SK-N-SH (cell line): ENCODE measurements at regions not wholly inside any gene's neighbourhood (a gene's known extent, or its start where the extent isn't known, plus 50 kb on each side); places are given as distances from the start of the nearest gene placed in this dataset.

Experiments used
- CTCF ChIA-PET: fragments of 300-600, 350-600 bp; formaldehyde crosslinking; extraction: SDS; loops from one replicate; lab custom pipeline; 2021; lab: Yijun Ruan, JAX
- POLR2A ChIA-PET: fragments of 350-600 bp; sonication (Branson Sonifier 250); formaldehyde crosslinking; extraction: SDS; loops from one replicate; lab custom pipeline; 2020; ENCODE audit warnings: antibody characterized with exemption, inconsistent platforms; lab: Yijun Ruan, JAX
- DNase-seq: peaks from one replicate; pipeline ENCODE4 v3.0.0; 2012
- H2AFZ ChIP-seq: fragments of 200-600 bp; sonication (generic); 2 replicates; pipeline ENCODE4 v1.8.1; 2016; ENCODE audit warnings: antibody characterized with exemption, mild to moderate bottlenecking, low read depth
- H3F3A ChIP-seq: fragments of 200-600 bp; sonication (generic); replicated peaks from 2 replicates; pipeline ENCODE3; 2016; ENCODE audit warnings: antibody characterized with exemption, mild to moderate bottlenecking; ENCODE audit not compliant: insufficient read depth
- H3K27ac ChIP-seq, 2 experiments: fragments of 200-500 bp in 1 of 2; fragments of 200-600 bp in 1 of 2; sonication (Bioruptor generic) in 1 of 2; sonication (generic), shearing (Covaris generic) in 1 of 2; 2 replicates each; pipeline versions ENCODE4 v1.5.1 to v1.6.1; 2014 to 2016; ENCODE audit warnings: low read depth in 2 of 2, inconsistent platforms in 1 of 2, low read length in 1 of 2, mild to moderate bottlenecking in 1 of 2, mixed read lengths in 1 of 2
- H3K27me3 ChIP-seq: fragments of 200-600 bp; sonication (generic), shearing (Covaris generic); 2 replicates; pipeline ENCODE4 v1.6.1; 2016; ENCODE audit warnings: mixed run types; ENCODE audit not compliant: insufficient read depth
- H3K36me3 ChIP-seq, 2 experiments: fragments of 200-500 bp in 1 of 2; fragments of 200-600 bp in 1 of 2; sonication (Bioruptor generic) in 1 of 2; sonication (generic) in 1 of 2; replicated peaks in 1 of 2; 2 replicates each; pipeline versions ENCODE3 to v1.5.1; 2014 to 2016; ENCODE audit warnings: low read length in 1 of 2, mild to moderate bottlenecking in 1 of 2; ENCODE audit not compliant: insufficient read depth in 2 of 2, control insufficient read depth in 1 of 2
- H3K4me1 ChIP-seq, 2 experiments: fragments of 200-500 bp in 1 of 2; fragments of 200-600 bp in 1 of 2; sonication (Bioruptor generic) in 1 of 2; sonication (generic), shearing (Covaris generic) in 1 of 2; 2 replicates each; pipeline versions ENCODE4 v1.5.1 to v1.6.1; 2014 to 2016; ENCODE audit warnings: low read depth in 1 of 2, low read length in 1 of 2, mixed run types in 1 of 2; ENCODE audit not compliant: insufficient read depth in 2 of 2, control insufficient read depth in 1 of 2
- H3K4me2 ChIP-seq: fragments of 200-600 bp; sonication (generic), shearing (Covaris generic); 2 replicates; pipeline ENCODE4 v1.6.1; 2017; ENCODE audit warnings: mixed run types
- H3K4me3 ChIP-seq, 2 experiments: fragments of 200-500 bp in 1 of 2; fragments of 200-600 bp in 1 of 2; sonication (Bioruptor generic) in 1 of 2; sonication (generic), shearing (Covaris generic) in 1 of 2; 2 replicates each; pipeline versions ENCODE4 v1.5.1 to v1.8.1; 2014 to 2016; ENCODE audit warnings: low read depth in 2 of 2, inconsistent platforms in 1 of 2, low read length in 1 of 2, mild to moderate bottlenecking in 1 of 2, mixed read lengths in 1 of 2, moderate library complexity in 1 of 2
- H3K79me2 ChIP-seq: fragments of 200-600 bp; sonication (generic); 2 replicates; pipeline ENCODE4 v1.8.1; 2017; ENCODE audit warnings: mild to moderate bottlenecking; ENCODE audit not compliant: insufficient read depth
- H3K9ac ChIP-seq: fragments of 200-600 bp; sonication (generic); 2 replicates; pipeline ENCODE4 v1.6.1; 2017; ENCODE audit warnings: mixed run types
- H3K9me2 ChIP-seq: fragments of 200-600 bp; sonication (generic); 2 replicates; pipeline ENCODE4 v1.6.1; 2017; ENCODE audit warnings: mixed run types
- H3K9me3 ChIP-seq: fragments of 200-600 bp; sonication (generic); 2 replicates; pipeline ENCODE4 v1.6.1; 2017; ENCODE audit warnings: mixed run types, mild to moderate bottlenecking, moderate library complexity
- H4K20me1 ChIP-seq: fragments of 200-600 bp; sonication (generic); 2 replicates; pipeline ENCODE4 v1.6.1; 2017; ENCODE audit warnings: mild to moderate bottlenecking, mixed run types; ENCODE audit not compliant: insufficient read depth
- EP300 ChIP-seq, 2 experiments: IDR thresholded peaks; 2 replicates each; pipeline versions ENCODE4 v1.4.0 to v1.6.1; 2012; ENCODE audit warnings: borderline replicate concordance in 1 of 2, low read depth in 1 of 2, low read length in 1 of 2
- FOSL2 ChIP-seq: IDR thresholded peaks from 2 replicates; pipeline ENCODE4 v1.4.0; 2012; ENCODE audit warnings: low read depth, mild to moderate bottlenecking, moderate library complexity, borderline replicate concordance
- FOXJ3 ChIP-seq: sonication (generic); formaldehyde crosslinking; IDR thresholded peaks from 2 replicates; pipeline ENCODE4 v1.5.1; 2020; ENCODE audit warnings: mild to moderate bottlenecking, missing genetic modification reagents
- JUND ChIP-seq: IDR thresholded peaks from 2 replicates; pipeline ENCODE4 v1.4.0; 2012
- MEF2A ChIP-seq: IDR thresholded peaks from 2 replicates; pipeline ENCODE4 v1.4.0; 2012; ENCODE audit warnings: low read depth, borderline replicate concordance
- MXI1 ChIP-seq: IDR thresholded peaks from 2 replicates; pipeline ENCODE4 v1.6.1; 2012; ENCODE audit warnings: mild to moderate bottlenecking, low read depth, low read length, improper control_type of control experiment
- POLR2AphosphoS5 ChIP-seq: IDR thresholded peaks from 2 replicates; pipeline ENCODE4 v1.6.1; 2012; ENCODE audit warnings: low read depth, low read length
- RCOR1 ChIP-seq: fragments of 150-350 bp; IDR thresholded peaks from 2 replicates; pipeline ENCODE4 v1.6.1; 2017; ENCODE audit warnings: antibody characterized with exemption, low read length
- RFX5 ChIP-seq: IDR thresholded peaks from 2 replicates; pipeline ENCODE4 v1.6.1; 2012; ENCODE audit warnings: mild to moderate bottlenecking, improper control_type of control experiment, low read length
- SMC3 ChIP-seq: IDR thresholded peaks from 2 replicates; pipeline ENCODE4 v1.6.1; 2012; ENCODE audit warnings: low read depth, low read length, improper control_type of control experiment
- TCF12 ChIP-seq: IDR thresholded peaks from 2 replicates; pipeline ENCODE4 v1.4.0; 2012
- WGBS: methylation state at CpG from one replicate; pipeline ENCODE4 v1.1.6; 2017; ENCODE audit warnings: low lambda C conversion rate; 5-methylcytosine and 5-hydroxymethylcytosine counted together
- TF ChIP-seq, protein P1 (sequence below): IDR thresholded peaks from 2 replicates; pipeline ENCODE4; 2012
- TF ChIP-seq, protein P2 (sequence below): fragments of 150-350 bp; IDR thresholded peaks from 2 replicates; pipeline ENCODE4 v1.6.1; 2017; ENCODE audit warnings: antibody characterized with exemption, low read length, low read depth, borderline replicate concordance

DNA sequence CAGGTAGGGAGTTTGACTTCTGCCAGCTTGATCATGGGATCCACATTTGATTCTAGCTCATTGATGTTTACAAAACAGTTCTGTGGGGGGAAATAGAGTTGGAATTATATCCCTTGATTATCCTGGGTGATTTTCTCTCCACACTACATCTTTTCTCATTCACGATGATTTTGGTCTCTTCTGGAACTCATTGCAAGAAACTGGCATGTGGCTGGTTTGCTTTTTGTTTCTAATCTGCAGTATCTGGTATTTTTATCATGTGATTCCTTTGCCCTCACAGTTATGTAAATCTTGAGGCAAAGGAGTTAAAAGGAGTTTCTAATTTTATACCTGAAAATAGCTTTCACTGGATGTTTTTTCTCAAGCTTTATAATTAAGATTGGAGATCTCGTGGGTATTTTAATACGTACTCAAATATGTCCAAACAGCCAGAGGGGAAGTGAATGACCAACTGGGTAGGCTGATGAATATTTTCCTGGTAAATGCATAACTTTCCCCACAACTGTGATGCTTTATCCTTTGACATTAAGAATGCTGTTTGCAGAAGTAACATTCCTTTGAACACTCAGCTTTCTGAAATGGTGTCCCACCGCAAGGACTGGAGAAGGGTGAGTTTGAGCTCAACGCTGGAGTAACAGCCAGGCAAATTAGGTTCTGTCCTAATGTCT is 502.9 kb upstream of the ZEB2 start (continued):
- TF ChIP-seq FOXJ3 (CRISPR knock-in tag) (no peak), RCOR1 (no peak), MXI1 (no peak), RFX5 (no peak), JUND (peak; percentile 51), FOSL2 (peak; percentile 52; the same call in 1 of the 2 replicates), EP300 (IDR thresholded peaks at IDR 0.05; ENCODE audit: borderline replicate concordance in 1 of 2, low read depth in 1 of 2, low read length in 1 of 2) (peak; percentile 40 to 83; a peak in 3 of 4 replicates), TCF12 (peak; percentile 81)
- TF ChIP-seq, protein P1, sequence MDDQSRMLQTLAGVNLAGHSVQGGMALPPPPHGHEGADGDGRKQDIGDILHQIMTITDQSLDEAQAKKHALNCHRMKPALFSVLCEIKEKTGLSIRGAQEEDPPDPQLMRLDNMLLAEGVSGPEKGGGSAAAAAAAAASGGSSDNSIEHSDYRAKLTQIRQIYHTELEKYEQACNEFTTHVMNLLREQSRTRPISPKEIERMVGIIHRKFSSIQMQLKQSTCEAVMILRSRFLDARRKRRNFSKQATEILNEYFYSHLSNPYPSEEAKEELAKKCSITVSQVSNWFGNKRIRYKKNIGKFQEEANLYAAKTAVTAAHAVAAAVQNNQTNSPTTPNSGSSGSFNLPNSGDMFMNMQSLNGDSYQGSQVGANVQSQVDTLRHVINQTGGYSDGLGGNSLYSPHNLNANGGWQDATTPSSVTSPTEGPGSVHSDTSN: peak; percentile 77
- TF ChIP-seq, protein P2, sequence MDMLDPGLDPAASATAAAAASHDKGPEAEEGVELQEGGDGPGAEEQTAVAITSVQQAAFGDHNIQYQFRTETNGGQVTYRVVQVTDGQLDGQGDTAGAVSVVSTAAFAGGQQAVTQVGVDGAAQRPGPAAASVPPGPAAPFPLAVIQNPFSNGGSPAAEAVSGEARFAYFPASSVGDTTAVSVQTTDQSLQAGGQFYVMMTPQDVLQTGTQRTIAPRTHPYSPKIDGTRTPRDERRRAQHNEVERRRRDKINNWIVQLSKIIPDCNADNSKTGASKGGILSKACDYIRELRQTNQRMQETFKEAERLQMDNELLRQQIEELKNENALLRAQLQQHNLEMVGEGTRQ: no peak

- Histone ChIP-seq H3K9me3 (no peaks in the 10 kb centered on the region), H3K27ac (peak overlapping the region; percentile 80 to 95; a peak in 3 of 4 replicates), H3K79me2 (no peaks in the 10 kb centered on the region), H3K4me3 (no peak overlapping the region), H3K36me3 (no peaks in the 10 kb centered on the region), H3K27me3 (no peaks in the 10 kb centered on the region), H3F3A (peaks cover 18% of the 10 kb centered on the region), H3K9me2 (no peaks in the 10 kb centered on the region), H3K4me1 (peaks cover 0 to 17% of the 10 kb centered on the region in 2 experiments; a peak in 3 of 4 replicates), H4K20me1 (no peaks in the 10 kb centered on the region), H3K4me2 (peak overlapping the region; percentile 52; the same call in 1 of the 2 replicates), H2AFZ (peak overlapping the region; percentile 67; the same call in 1 of the 2 replicates), H3K9ac (peak overlapping the region; percentile 55; the same call in 1 of the 2 replicates)
- ChIA-PET CTCF (interaction anchor here (0.7 kb wide), 1 partner anchor 45 kb away, joined by 4 read pairs; no protein-coding TSS in a partner anchor), POLR2A (no interaction called here)
- WGBS: 67% methylated on average over 2 of the region's 2 CpGs
- no peak for DNase-seq
- TF ChIP-seq MEF2A (no peak), RFX5 (no peak), POLR2AphosphoS5 (no peak), SMC3 (no peak)
Measured at GRCh38 chr2:145021962-145022665, 502.2 kb upstream of the ZEB2 start.
